Left ventricle myocardium inferior (tissue), 1 donor: ENCODE measurements at regions not wholly inside any gene's neighbourhood (a gene's known extent, or its start where the extent isn't known, plus 50 kb on each side); places are given as distances from the start of the nearest gene placed in this dataset.
"Not testable (repeated sequence)": the region's sequence is repeated elsewhere in the genome, so short reads cannot be mapped to it uniquely, and the experiment has no call there.

ENCODE experiments used
- DNase-seq: peaks from one replicate; pipeline ENCODE4 v3.0.0-alpha.2; 2020
- H3K27ac ChIP-seq: fragments of 200-600 bp; replicated peaks from 2 replicates; pipeline ENCODE4 v1.8.0; 2021
- H3K27me3 ChIP-seq: fragments of 200-600 bp; 2 replicates; pipeline ENCODE4 v1.8.0; 2021; ENCODE audit warnings: low read depth
- H3K36me3 ChIP-seq: fragments of 200-600 bp; 2 replicates; pipeline ENCODE4 v1.8.0; 2021
- H3K4me1 ChIP-seq: fragments of 200-600 bp; 2 replicates; pipeline ENCODE4 v1.8.0; 2021
- H3K4me3 ChIP-seq: fragments of 200-600 bp; 2 replicates; pipeline ENCODE4 v1.8.0; 2021; ENCODE audit warnings: mild to moderate bottlenecking, moderate library complexity
- H3K9me3 ChIP-seq: fragments of 200-600 bp; replicated peaks from 2 replicates; pipeline ENCODE4 v1.8.0; 2021
- intact Hi-C: fragments of 100-400 bp; cut with micrococcal nuclease; formaldehyde crosslinking; loops from one replicate; pipeline ENCODE4 v1.11.0; 2022
- TF ChIP-seq, protein P1 (sequence below): fragments of 200-600 bp; IDR thresholded peaks from 2 replicates; pipeline ENCODE4 v1.8.0; 2021; ENCODE audit warnings: antibody characterized with exemption, mild to moderate bottlenecking, borderline replicate concordance
- donor health status: DM: no; HTN: yes; CAD: no; lungs with severe emphysema.

GRCh38 chr2:195331129-195331528 lies 325.9 kb upstream of the SLC39A10 start:
- Histone ChIP-seq H3K27ac (no peak overlapping the region), H3K9me3 (peaks cover 4% of the 10 kb centered on the region), H3K36me3 (no peaks in the 10 kb centered on the region), H3K27me3 (no peaks in the 10 kb centered on the region), H3K4me3 (no peak overlapping the region), H3K4me1 (no peaks in the 10 kb centered on the region)
- intact Hi-C loops: no loop called here
- no peak for DNase-seq
- TF ChIP-seq, protein P1, sequence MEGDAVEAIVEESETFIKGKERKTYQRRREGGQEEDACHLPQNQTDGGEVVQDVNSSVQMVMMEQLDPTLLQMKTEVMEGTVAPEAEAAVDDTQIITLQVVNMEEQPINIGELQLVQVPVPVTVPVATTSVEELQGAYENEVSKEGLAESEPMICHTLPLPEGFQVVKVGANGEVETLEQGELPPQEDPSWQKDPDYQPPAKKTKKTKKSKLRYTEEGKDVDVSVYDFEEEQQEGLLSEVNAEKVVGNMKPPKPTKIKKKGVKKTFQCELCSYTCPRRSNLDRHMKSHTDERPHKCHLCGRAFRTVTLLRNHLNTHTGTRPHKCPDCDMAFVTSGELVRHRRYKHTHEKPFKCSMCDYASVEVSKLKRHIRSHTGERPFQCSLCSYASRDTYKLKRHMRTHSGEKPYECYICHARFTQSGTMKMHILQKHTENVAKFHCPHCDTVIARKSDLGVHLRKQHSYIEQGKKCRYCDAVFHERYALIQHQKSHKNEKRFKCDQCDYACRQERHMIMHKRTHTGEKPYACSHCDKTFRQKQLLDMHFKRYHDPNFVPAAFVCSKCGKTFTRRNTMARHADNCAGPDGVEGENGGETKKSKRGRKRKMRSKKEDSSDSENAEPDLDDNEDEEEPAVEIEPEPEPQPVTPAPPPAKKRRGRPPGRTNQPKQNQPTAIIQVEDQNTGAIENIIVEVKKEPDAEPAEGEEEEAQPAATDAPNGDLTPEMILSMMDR: no peak

DNA sequence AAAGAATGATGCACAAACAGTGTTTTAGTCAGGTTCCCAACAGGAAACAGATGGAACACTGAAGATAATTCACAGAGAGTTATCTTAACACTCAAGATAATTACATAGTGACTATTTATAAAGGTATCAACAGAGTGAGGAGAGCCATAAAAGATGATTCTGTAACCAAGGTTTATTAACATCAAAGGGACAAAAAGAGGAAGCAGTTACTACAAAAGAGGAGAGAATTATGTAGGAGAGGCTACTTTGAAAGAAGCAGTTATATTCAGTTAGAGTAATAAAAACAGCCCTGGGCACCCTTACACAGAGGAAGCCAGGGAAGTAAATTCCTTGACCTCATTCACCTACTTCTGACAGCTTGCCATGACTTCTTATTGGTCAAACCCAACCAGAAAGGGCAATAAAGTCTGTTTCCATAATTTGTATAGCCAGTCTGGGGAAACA lies 326.5 kb upstream of the SLC39A10 start:
- H3K27ac ChIP-seq: no peak overlapping the region
- TF ChIP-seq, protein P1: no peak
- H3K4me3 ChIP-seq: no peak overlapping the region
- H3K36me3 ChIP-seq: no peaks in the 10 kb centered on the region
- H3K27me3 ChIP-seq: no peaks in the 10 kb centered on the region
- DNase-seq: no peak
- intact Hi-C loops: no loop called here
- H3K9me3 ChIP-seq: peaks cover 4% of the 10 kb centered on the region
- no peaks in the 10 kb centered on the region for H3K4me1 ChIP-seq

GRCh38 chr2:195329784-195330183 lies 327.2 kb upstream of the SLC39A10 start:
- H3K4me3 ChIP-seq, H3K36me3 ChIP-seq, H3K4me1 ChIP-seq, DNase-seq, H3K27ac ChIP-seq, intact Hi-C loops, H3K9me3 ChIP-seq, H3K27me3 ChIP-seq: not testable (repeated sequence)

GRCh38 chr2:195326537-195326936 lies 330.5 kb upstream of the SLC39A10 start:
- peaks cover 4% of the 10 kb centered on the region for H3K9me3 ChIP-seq
- no peak for DNase-seq
- intact Hi-C loops: no loop called here
- H3K27ac ChIP-seq: no peak overlapping the region
- no peaks in the 10 kb centered on the region for H3K4me1 ChIP-seq
- TF ChIP-seq, protein P1: no peak
- H3K27me3 ChIP-seq: no peaks in the 10 kb centered on the region
- no peak overlapping the region for H3K4me3 ChIP-seq
- no peaks in the 10 kb centered on the region for H3K36me3 ChIP-seq

DNA sequence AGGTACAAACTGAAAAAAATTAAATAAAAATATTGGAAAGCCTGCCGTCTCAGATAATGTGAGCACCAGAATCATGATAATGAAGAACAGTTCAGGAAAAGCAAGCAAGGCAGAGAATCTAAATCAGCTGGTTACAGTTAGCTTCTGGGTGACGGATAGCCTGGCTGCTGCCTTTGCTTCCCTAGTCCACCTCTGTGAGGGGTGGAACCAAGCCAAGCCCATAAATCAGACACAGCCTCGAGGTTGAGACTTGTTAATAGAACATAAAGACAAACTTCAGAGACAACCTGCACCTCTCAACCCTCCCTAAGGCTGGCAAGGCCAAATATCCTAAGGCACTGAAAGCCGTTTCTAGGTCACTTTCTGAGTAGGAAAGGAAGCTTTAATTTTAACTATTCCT lies 334.7 kb upstream of the SLC39A10 start:
- TF ChIP-seq, protein P1: no peak
- Histone ChIP-seq H3K27me3 (no peaks in the 10 kb centered on the region), H3K36me3 (no peaks in the 10 kb centered on the region), H3K27ac (no peak overlapping the region), H3K4me3 (no peak overlapping the region), H3K9me3 (no peaks in the 10 kb centered on the region), H3K4me1 (no peaks in the 10 kb centered on the region)
- intact Hi-C loops: no loop called here
- DNase-seq: no peak

DNA sequence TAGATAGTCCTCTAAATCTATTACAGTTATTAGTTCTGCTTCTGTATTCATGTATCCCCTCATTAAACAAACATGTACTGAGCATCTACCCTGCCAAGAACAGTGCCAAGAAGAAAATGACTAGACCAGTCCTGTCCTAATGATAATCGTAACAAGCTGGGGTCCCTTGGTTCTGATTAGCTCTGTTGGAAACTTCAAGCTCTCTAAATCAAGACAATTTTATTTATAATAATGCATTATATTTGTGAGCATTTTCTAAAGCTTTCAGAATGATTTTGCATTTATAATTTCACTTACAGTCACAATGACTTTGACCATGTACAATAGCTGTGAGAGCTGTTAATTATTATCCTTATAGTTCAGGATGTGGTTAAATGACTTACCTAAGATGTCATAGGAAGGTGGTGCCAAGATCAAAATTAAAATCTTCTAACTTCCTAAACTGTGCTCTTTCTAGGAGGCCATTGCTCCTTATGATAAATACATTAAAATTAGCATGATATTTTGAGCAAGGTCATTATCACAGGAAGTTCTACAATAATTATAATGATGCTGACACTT lies 336.5 kb upstream of the SLC39A10 start:
- Histone ChIP-seq H3K36me3 (no peaks in the 10 kb centered on the region), H3K4me3 (no peak overlapping the region), H3K4me1 (no peaks in the 10 kb centered on the region), H3K27ac (no peak overlapping the region), H3K27me3 (no peaks in the 10 kb centered on the region), H3K9me3 (no peaks in the 10 kb centered on the region)
- TF ChIP-seq, protein P1: no peak
- intact Hi-C loops: no loop called here
- DNase-seq: no peak
